ENCODE measurements at regions not wholly inside any gene's neighbourhood (a gene's known extent, or its start where the extent isn't known, plus 50 kb on each side); places are given as distances from the start of the nearest gene placed in this dataset.

DNA sequence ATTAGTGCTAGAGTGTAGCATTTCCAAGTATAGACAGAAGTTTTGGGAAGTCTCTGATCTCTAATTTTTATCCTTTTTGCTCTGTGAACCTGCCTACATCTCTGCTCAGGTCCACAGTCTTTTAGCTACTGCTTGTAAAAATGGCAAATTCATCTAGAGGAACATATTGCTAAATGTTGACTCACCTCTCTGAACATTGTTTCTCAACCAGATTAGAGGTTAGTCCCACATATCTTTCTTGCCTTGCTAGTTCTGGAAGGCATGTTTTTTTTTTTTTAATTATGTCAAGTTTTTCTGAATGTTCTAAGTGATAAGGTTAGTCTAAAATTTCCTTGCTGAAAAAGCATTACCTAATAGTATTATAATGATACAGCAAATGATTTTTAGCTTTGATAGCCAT is 2889.6 kb upstream of the PCDH20 start:
- ATAC-seq, result no peak
- in situ Hi-C loops (cut with MboI; ENCODE audit: low sequenced_read_pairs in 4 of 4), result no loop called here

DNA sequence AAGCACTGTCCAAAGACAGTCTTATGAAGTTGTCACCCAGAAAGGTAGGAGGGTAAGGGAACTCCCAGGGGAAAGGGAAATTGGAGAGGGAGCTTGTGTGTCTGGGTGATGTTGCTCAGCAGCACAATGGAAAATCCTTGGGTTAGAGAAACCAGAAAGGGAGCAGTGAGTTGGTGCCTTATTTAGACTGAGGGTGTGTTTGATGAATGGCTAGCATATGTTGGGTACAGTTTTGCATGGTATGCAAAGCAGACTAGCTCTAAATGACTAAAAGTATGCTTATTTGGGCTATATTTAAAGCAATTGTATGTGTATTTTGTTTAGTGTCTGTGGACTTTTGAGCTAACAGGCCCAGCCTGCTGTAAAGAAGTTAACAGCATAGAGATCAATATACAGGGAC is 2884.6 kb upstream of the PCDH20 start:
- no peaks in the 10 kb centered on the region for H3K36me3 ChIP-seq
- in situ Hi-C loops (cut with MboI; ENCODE audit: low sequenced_read_pairs in 4 of 4), result no loop called here
- intact Hi-C loops (cut with DNase I; ENCODE audit: low total_unique reads), result no loop called here

More for the DNA sequence above, 2889.6 kb upstream of the PCDH20 start:
- intact Hi-C loops (cut with DNase I; ENCODE audit: low total_unique reads), result no loop called here
- H3K4me1 ChIP-seq, result no peaks in the 10 kb centered on the region
- TF ChIP-seq POLR2A (IDR thresholded peaks at IDR 0.05), result no peak
- TF ChIP-seq, protein P1, sequence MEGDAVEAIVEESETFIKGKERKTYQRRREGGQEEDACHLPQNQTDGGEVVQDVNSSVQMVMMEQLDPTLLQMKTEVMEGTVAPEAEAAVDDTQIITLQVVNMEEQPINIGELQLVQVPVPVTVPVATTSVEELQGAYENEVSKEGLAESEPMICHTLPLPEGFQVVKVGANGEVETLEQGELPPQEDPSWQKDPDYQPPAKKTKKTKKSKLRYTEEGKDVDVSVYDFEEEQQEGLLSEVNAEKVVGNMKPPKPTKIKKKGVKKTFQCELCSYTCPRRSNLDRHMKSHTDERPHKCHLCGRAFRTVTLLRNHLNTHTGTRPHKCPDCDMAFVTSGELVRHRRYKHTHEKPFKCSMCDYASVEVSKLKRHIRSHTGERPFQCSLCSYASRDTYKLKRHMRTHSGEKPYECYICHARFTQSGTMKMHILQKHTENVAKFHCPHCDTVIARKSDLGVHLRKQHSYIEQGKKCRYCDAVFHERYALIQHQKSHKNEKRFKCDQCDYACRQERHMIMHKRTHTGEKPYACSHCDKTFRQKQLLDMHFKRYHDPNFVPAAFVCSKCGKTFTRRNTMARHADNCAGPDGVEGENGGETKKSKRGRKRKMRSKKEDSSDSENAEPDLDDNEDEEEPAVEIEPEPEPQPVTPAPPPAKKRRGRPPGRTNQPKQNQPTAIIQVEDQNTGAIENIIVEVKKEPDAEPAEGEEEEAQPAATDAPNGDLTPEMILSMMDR (IDR thresholded peaks at IDR 0.05 in 4 of 5, conservative IDR thresholded peaks at IDR 0.05 in 1 of 5), result no peak
- H3K27me3 ChIP-seq, result no peaks in the 10 kb centered on the region
- H3K4me3 ChIP-seq, result no peak overlapping the region
- DNase-seq, result no peak
- no peak overlapping the region for H3K27ac ChIP-seq
- no peaks in the 10 kb centered on the region for H3K36me3 ChIP-seq
- no peaks in the 10 kb centered on the region for H3K9me3 ChIP-seq

DNA sequence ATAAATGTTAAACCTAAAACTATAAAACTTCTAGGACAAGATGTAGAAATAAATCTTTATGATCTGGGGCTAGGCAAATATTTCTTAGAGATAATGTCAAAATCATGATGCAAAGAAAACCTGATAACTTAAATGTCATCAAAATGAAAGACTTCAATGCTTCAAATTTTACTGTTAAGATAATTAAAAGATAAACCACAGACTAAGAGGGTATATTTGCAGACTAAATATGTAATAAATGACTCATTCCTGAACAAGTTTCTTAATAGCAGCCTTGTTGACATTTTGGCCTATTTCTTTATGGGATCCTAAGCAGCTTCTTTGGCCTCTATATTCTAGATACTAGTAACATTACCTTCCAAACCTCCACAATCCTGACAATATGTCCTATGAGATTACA is 2878.3 kb upstream of the PCDH20 start:
- DNase-seq (no peak), ATAC-seq (no peak)
- Histone ChIP-seq H3K27ac (no peak overlapping the region), H3K4me3 (no peak overlapping the region), H3K4me1 (no peaks in the 10 kb centered on the region), H3K36me3 (no peaks in the 10 kb centered on the region), H3K9me3 (no peaks in the 10 kb centered on the region), H3K27me3 (no peaks in the 10 kb centered on the region)
- in situ Hi-C loops (cut with MboI; ENCODE audit: low sequenced_read_pairs in 4 of 4), result no loop called here
- intact Hi-C loops (cut with DNase I; ENCODE audit: low total_unique reads), result no loop called here
- TF ChIP-seq, protein P1 (IDR thresholded peaks at IDR 0.05 in 4 of 5, conservative IDR thresholded peaks at IDR 0.05 in 1 of 5), result no peak
- TF ChIP-seq POLR2A (IDR thresholded peaks at IDR 0.05), result no peak

More for the DNA sequence above, 2884.6 kb upstream of the PCDH20 start:
- H3K4me1 ChIP-seq, result no peaks in the 10 kb centered on the region
- ATAC-seq (no peak), DNase-seq (no peak)
- no peak overlapping the region for H3K4me3 ChIP-seq
- H3K9me3 ChIP-seq, result no peaks in the 10 kb centered on the region
- H3K27ac ChIP-seq, result no peak overlapping the region
- TF ChIP-seq POLR2A (IDR thresholded peaks at IDR 0.05), result no peak
- TF ChIP-seq, protein P1 (IDR thresholded peaks at IDR 0.05 in 4 of 5, conservative IDR thresholded peaks at IDR 0.05 in 1 of 5), result no peak
- no peaks in the 10 kb centered on the region for H3K27me3 ChIP-seq

DNA sequence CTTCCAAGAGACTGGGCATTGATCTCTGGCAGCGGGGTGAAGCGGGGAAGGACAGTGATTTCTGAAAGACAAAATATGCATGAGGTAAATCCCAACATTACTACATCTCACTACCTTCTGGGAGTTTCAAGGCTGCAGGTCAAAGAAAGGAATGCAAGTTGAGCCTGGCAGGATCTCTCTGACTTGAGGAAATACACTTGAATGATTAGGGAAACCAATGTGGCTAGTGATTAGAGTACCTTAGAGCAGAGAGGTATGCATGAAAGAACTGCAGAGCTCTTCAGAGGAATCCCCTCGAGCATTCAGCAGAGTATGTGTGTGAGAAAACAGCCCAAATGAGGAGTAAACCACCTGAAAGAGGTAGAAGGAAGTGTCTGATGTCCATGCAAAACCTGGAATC is 2874.1 kb upstream of the PCDH20 start:
- Histone ChIP-seq H3K27ac (no peak overlapping the region), H3K4me1 (no peaks in the 10 kb centered on the region), H3K27me3 (no peaks in the 10 kb centered on the region), H3K9me3 (no peaks in the 10 kb centered on the region), H3K4me3 (no peak overlapping the region), H3K36me3 (no peaks in the 10 kb centered on the region)
- intact Hi-C loops (cut with DNase I; ENCODE audit: low total_unique reads) (no loop called here), in situ Hi-C loops (cut with MboI; ENCODE audit: low sequenced_read_pairs in 4 of 4) (no loop called here)
- DNase-seq (no peak), ATAC-seq (no peak)
- TF ChIP-seq POLR2A (IDR thresholded peaks at IDR 0.05), result no peak
- TF ChIP-seq, protein P1 (IDR thresholded peaks at IDR 0.05 in 4 of 5, conservative IDR thresholded peaks at IDR 0.05 in 1 of 5), result no peak

DNA sequence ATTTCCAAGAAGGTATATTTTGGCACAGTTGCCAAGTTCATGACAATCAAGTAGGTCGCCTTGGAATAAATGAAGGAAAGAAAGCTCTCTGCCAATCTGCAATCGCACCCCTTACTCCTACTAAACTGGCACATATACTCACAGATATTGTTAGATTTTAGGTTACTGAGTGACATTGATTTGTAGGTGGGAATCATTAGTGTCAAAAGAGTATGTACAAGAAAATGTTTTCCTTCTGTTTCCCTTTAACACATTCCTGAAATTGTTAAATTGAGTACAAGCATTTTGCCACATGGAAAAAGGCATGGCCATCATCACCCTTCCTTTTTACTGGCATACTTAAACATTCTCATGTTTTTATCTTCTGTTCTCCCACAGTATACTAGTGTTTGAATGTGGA is 2868.3 kb upstream of the PCDH20 start:
- no peaks in the 10 kb centered on the region for H3K36me3 ChIP-seq
- no peak overlapping the region for H3K4me3 ChIP-seq
- in situ Hi-C loops (cut with MboI; ENCODE audit: low sequenced_read_pairs in 4 of 4), result no loop called here
- H3K27ac ChIP-seq, result no peak overlapping the region
- no peaks in the 10 kb centered on the region for H3K27me3 ChIP-seq
- TF ChIP-seq POLR2A (IDR thresholded peaks at IDR 0.05), result no peak
- TF ChIP-seq, protein P1 (IDR thresholded peaks at IDR 0.05 in 4 of 5, conservative IDR thresholded peaks at IDR 0.05 in 1 of 5), result no peak
- DNase-seq, result no peak
- H3K4me1 ChIP-seq, result no peaks in the 10 kb centered on the region
- ATAC-seq, result no peak
- intact Hi-C loops (cut with DNase I; ENCODE audit: low total_unique reads), result no loop called here
- H3K9me3 ChIP-seq, result no peaks in the 10 kb centered on the region

All from gastrocnemius medialis (tissue), 4 donors.